Activated CD4-positive, alpha-beta T cell treated with anti-CD3 and anti-CD28 coated beads, Interleukin-2, amount 50 U/mL, for 1 hour (primary cell): ENCODE measurements at regions not wholly inside any gene's neighbourhood (a gene's known extent, or its start where the extent isn't known, plus 50 kb on each side); places are given as distances from the start of the nearest gene placed in this dataset.
"Not testable (repeated sequence)": the region's sequence is repeated elsewhere in the genome, so short reads cannot be mapped to it uniquely, and the experiment has no call there.

Experiments used
- DNase-seq: peaks from one replicate; pipeline ENCODE4 v3.0.0-alpha.2; 2020

GRCh38 chr22:27105142-27106025 lies 448.0 kb downstream of the MIAT start:
- no peak for DNase-seq

- DNase-seq: no peak
Observed at GRCh38 chr22:27106985-27107384, 449.6 kb downstream of the MIAT start.

- no peak for DNase-seq
Observed at GRCh38 chr22:27107386-27107785, 450.0 kb downstream of the MIAT start.

GRCh38 chr22:27107824-27108223 lies 450.4 kb downstream of the MIAT start:
- DNase-seq: no peak

GRCh38 chr22:27108425-27109114 lies 451.2 kb downstream of the MIAT start:
- DNase-seq: no peak

- not testable (repeated sequence) for DNase-seq
Observed at GRCh38 chr22:27109406-27109805, 452.0 kb downstream of the MIAT start.

- DNase-seq: no peak
Observed at GRCh38 chr22:27110665-27111451, 453.5 kb downstream of the MIAT start.

GRCh38 chr22:27111796-27112672 lies 454.6 kb downstream of the MIAT start:
- DNase-seq: no peak

GRCh38 chr22:27113211-27113635 lies 455.8 kb downstream of the MIAT start:
- DNase-seq: no peak

GRCh38 chr22:27113641-27114040 lies 456.3 kb downstream of the MIAT start:
- DNase-seq: no peak

- no peak for DNase-seq
Observed at GRCh38 chr22:27114186-27114585, 456.8 kb downstream of the MIAT start.

- no peak for DNase-seq
Observed at GRCh38 chr22:27115410-27115809, 458.0 kb downstream of the MIAT start.

- no peak for DNase-seq
Observed at GRCh38 chr22:27115816-27116256, 458.4 kb downstream of the MIAT start.

- DNase-seq: no peak
Observed at GRCh38 chr22:27116312-27117086, 459.1 kb downstream of the MIAT start.

GRCh38 chr22:27120036-27120435 lies 462.6 kb downstream of the MIAT start:
- DNase-seq: no peak

- DNase-seq: no peak
Observed at GRCh38 chr22:27122574-27122973, 465.2 kb downstream of the MIAT start.

- DNase-seq: no peak
Observed at GRCh38 chr22:27123880-27124279, 466.5 kb downstream of the MIAT start.

GRCh38 chr22:27124351-27124966 lies 467.1 kb downstream of the MIAT start:
- no peak for DNase-seq

- DNase-seq: no peak
Observed at GRCh38 chr22:27125539-27125938, 468.2 kb downstream of the MIAT start.

GRCh38 chr22:27127911-27128310 lies 470.5 kb downstream of the MIAT start:
- DNase-seq: no peak
